ENCODE measurements at regions not wholly inside any gene's neighbourhood (a gene's known extent, or its start where the extent isn't known, plus 50 kb on each side); places are given as distances from the start of the nearest gene placed in this dataset.

GRCh38 chr4:10747186-10747585 lies 62.6 kb upstream of the CLNK start (continued):
- TF ChIP-seq, protein P1, sequence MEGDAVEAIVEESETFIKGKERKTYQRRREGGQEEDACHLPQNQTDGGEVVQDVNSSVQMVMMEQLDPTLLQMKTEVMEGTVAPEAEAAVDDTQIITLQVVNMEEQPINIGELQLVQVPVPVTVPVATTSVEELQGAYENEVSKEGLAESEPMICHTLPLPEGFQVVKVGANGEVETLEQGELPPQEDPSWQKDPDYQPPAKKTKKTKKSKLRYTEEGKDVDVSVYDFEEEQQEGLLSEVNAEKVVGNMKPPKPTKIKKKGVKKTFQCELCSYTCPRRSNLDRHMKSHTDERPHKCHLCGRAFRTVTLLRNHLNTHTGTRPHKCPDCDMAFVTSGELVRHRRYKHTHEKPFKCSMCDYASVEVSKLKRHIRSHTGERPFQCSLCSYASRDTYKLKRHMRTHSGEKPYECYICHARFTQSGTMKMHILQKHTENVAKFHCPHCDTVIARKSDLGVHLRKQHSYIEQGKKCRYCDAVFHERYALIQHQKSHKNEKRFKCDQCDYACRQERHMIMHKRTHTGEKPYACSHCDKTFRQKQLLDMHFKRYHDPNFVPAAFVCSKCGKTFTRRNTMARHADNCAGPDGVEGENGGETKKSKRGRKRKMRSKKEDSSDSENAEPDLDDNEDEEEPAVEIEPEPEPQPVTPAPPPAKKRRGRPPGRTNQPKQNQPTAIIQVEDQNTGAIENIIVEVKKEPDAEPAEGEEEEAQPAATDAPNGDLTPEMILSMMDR (IDR thresholded peaks at IDR 0.05; ENCODE audit: low read depth, low read length, missing input control) = no peak
- TF ChIP-seq HNF4A (conservative IDR thresholded peaks at IDR 0.05) (no peak), EGR1 (IDR thresholded peaks at IDR 0.05; ENCODE audit: low read depth in 2 of 2) (no peak), MAX (IDR thresholded peaks at IDR 0.05) (no peak), RXRA (IDR thresholded peaks at IDR 0.05) (no peak)

DNA sequence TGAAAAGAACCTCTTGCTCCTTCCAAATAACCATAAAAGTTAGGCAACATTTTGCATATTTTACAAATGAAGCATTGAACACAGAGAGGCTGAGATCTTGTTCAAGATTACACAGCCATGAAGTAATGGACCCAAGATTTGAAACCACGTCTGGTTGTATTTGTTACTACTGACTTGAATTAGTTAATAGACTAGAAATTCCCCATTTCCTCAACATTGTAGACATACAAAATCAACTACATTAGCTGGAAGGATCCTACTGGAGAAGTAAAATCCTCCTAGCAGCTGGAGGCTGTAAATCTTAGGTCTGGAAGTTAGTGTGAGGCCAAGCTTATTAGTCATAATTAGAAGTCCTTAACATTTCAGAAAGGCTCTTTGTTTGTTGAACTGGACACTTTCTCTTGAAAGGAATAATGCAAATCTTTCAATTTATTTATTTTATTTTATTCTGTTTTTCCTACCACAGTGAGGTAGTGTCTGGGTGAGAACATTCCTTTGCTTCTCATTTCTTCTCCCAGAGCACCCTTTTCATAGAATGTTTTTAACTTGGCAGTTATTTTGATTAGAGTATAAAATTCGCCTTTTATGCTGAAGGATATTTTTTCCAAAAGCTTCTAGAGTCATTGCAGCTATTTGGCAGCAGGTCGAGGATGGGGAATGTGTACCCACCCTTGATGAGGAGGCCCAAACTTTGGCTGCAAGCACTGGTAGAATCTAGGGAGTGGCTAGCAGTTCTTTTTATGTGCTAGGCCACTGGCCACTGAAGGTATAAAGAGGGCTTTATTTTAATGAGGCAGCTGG lies 62.0 kb upstream of the CLNK start:
- H3K9me3 ChIP-seq (ENCODE audit: control insufficient read depth in 4 of 4, low read length in 3 of 4) = no peaks in the 10 kb centered on the region
- H3K4me3 ChIP-seq (ENCODE audit: low read depth in 1 of 3, low read length in 3 of 3) = no peak overlapping the region
- H3K36me3 ChIP-seq (ENCODE audit: control insufficient read depth in 4 of 4, insufficient read depth in 3 of 4, low read depth in 1 of 4, low read length in 3 of 4) = no peaks in the 10 kb centered on the region
- no peak for DNase-seq (ENCODE audit: low spot score)
- no peak overlapping the region for H3K27ac ChIP-seq (ENCODE audit: low read depth in 1 of 2, low read length in 2 of 2)
- 68% methylated on average over 3 of the region's 3 CpGs for WGBS
- no peak overlapping the region for H3K9ac ChIP-seq (ENCODE audit: low read depth in 1 of 2, low read length in 2 of 2)
- TF ChIP-seq HNF4G (IDR thresholded peaks at IDR 0.05) (no peak), SP1 (IDR thresholded peaks at IDR 0.05) (no peak), FOXA1 (IDR thresholded peaks at IDR 0.05) (no peak), YY1 (IDR thresholded peaks at IDR 0.05) (no peak), NR2F2 (IDR thresholded peaks at IDR 0.05) (no peak), HNF4A (conservative IDR thresholded peaks at IDR 0.05) (no peak), ATF3 (IDR thresholded peaks at IDR 0.05) (no peak)
- TF ChIP-seq, protein P2, sequence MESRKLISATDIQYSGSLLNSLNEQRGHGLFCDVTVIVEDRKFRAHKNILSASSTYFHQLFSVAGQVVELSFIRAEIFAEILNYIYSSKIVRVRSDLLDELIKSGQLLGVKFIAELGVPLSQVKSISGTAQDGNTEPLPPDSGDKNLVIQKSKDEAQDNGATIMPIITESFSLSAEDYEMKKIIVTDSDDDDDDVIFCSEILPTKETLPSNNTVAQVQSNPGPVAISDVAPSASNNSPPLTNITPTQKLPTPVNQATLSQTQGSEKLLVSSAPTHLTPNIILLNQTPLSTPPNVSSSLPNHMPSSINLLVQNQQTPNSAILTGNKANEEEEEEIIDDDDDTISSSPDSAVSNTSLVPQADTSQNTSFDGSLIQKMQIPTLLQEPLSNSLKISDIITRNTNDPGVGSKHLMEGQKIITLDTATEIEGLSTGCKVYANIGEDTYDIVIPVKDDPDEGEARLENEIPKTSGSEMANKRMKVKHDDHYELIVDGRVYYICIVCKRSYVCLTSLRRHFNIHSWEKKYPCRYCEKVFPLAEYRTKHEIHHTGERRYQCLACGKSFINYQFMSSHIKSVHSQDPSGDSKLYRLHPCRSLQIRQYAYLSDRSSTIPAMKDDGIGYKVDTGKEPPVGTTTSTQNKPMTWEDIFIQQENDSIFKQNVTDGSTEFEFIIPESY (IDR thresholded peaks at IDR 0.05) = no peak
- TF ChIP-seq, protein P1 (IDR thresholded peaks at IDR 0.05; ENCODE audit: low read depth, low read length, missing input control) = no peak
- no peaks in the 10 kb centered on the region for H3K4me1 ChIP-seq (ENCODE audit: control insufficient read depth in 4 of 4, insufficient read depth in 4 of 4, low read length in 3 of 4)
- H3K27me3 ChIP-seq (ENCODE audit: control insufficient read depth in 4 of 4, insufficient read depth in 4 of 4, low read length in 3 of 4) = peaks cover 0 to 6% (median 3%) of the 10 kb centered on the region in 4 donors

DNA sequence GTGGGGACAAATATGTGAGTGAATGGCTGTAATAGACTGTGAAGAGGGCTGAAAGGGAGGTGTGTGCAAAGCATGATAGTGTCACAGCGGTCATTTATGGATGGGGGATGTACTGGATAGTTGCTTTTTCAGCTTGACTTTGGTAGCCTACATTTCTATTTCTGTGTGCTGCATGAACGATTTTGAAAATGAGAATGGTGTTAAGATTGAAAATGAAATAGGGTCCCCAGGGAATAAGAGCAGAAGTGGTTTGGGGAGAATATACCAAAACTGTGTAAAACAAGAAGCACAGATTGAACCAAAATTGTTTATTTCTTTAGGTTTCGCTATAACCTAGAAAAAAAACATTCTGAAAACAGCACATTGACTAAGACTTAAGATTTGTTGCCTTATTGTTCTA lies 58.8 kb upstream of the CLNK start:
- H3K4me1 ChIP-seq (ENCODE audit: control insufficient read depth in 4 of 4, insufficient read depth in 4 of 4, low read length in 3 of 4) = no peaks in the 10 kb centered on the region
- H3K9me3 ChIP-seq (ENCODE audit: control insufficient read depth in 4 of 4, low read length in 3 of 4) = no peaks in the 10 kb centered on the region
- DNase-seq (ENCODE audit: low spot score) = no peak
- H3K9ac ChIP-seq (ENCODE audit: low read depth in 1 of 2, low read length in 2 of 2) = no peak overlapping the region
- no peak overlapping the region for H3K4me3 ChIP-seq (ENCODE audit: low read depth in 1 of 3, low read length in 3 of 3)
- 73% methylated on average over 3 of the region's 3 CpGs for WGBS
- H3K27me3 ChIP-seq (ENCODE audit: control insufficient read depth in 4 of 4, insufficient read depth in 4 of 4, low read length in 3 of 4) = peaks cover 0 to 4% (median 0%) of the 10 kb centered on the region in 4 donors
- H3K27ac ChIP-seq (ENCODE audit: low read depth in 1 of 2, low read length in 2 of 2) = no peak overlapping the region
- no peaks in the 10 kb centered on the region for H3K36me3 ChIP-seq (ENCODE audit: control insufficient read depth in 4 of 4, insufficient read depth in 3 of 4, low read depth in 1 of 4, low read length in 3 of 4)
- TF ChIP-seq RAD21 (IDR thresholded peaks at IDR 0.05) (no peak), MAX (IDR thresholded peaks at IDR 0.05) (no peak), NR2F2 (IDR thresholded peaks at IDR 0.05) (no peak), YY1 (IDR thresholded peaks at IDR 0.05) (no peak), HNF4A (conservative IDR thresholded peaks at IDR 0.05) (no peak), FOXA2 (IDR thresholded peaks at IDR 0.05) (no peak)
- TF ChIP-seq, protein P2 (IDR thresholded peaks at IDR 0.05) = no peak
- TF ChIP-seq, protein P1 (IDR thresholded peaks at IDR 0.05; ENCODE audit: low read depth, low read length, missing input control) = no peak

Measured in liver (tissue), 8 donors.